ENCODE measurements at regions not wholly inside any gene's neighbourhood (a gene's known extent, or its start where the extent isn't known, plus 50 kb on each side); places are given as distances from the start of the nearest gene placed in this dataset.

GRCh38 chr18:28801876-28802275, 624.9 kb upstream of the CDH2 start:
- TF ChIP-seq CTCF (IDR thresholded peaks at IDR 0.05) = no peak
- no peak for TF ChIP-seq POLR2A (IDR thresholded peaks at IDR 0.05)
